ENCODE measurements at regions not wholly inside any gene's neighbourhood (a gene's known extent, or its start where the extent isn't known, plus 50 kb on each side); places are given as distances from the start of the nearest gene placed in this dataset.

GRCh38 chr4:81549984-81550383, 78.3 kb upstream of the RASGEF1B start:
- Histone ChIP-seq H4K20me1 (replicated peaks in 1 of 2; ENCODE audit: control insufficient read depth in 1 of 2, insufficient read depth in 2 of 2, low read length in 2 of 2) (no peaks in the 10 kb centered on the region), H3K4me3 (ENCODE audit: extremely low read depth in 1 of 4, insufficient read depth in 2 of 4, low read depth in 3 of 4, low read length in 4 of 4) (no peak overlapping the region), H4K91ac (replicated peaks; ENCODE audit: insufficient read length, low read length) (no peak overlapping the region), H2BK20ac (ENCODE audit: low read length) (no peak overlapping the region), H3K23ac (ENCODE audit: insufficient read length) (no peak overlapping the region), H3K36me3 (ENCODE audit: control insufficient read depth in 2 of 4, insufficient read depth in 4 of 4, low read length in 3 of 4) (no peaks in the 10 kb centered on the region), H3K56ac (replicated peaks; ENCODE audit: insufficient read length, low read depth, low read length) (no peak overlapping the region), H3K4ac (replicated peaks; ENCODE audit: insufficient read length, low read depth, low read length) (no peak overlapping the region), H3K27ac (ENCODE audit: low read depth, low read length) (no peak overlapping the region), H4K8ac (ENCODE audit: extremely low read depth, insufficient read depth, low read length) (no peak overlapping the region), H3K14ac (ENCODE audit: insufficient read length) (no peak overlapping the region), H3K9ac (replicated peaks in 1 of 4; ENCODE audit: extremely low read depth in 1 of 4, low read depth in 3 of 4, low read length in 3 of 4) (no peak overlapping the region), H2BK15ac (ENCODE audit: low read length) (no peak overlapping the region), H3K4me1 (replicated peaks in 1 of 4; ENCODE audit: control insufficient read depth in 3 of 4, insufficient read depth in 4 of 4, low read length in 3 of 4) (peaks cover 0 to 9% (median 3%) of the 10 kb centered on the region in 4 experiments; a peak in 3 of 7 replicates), H3K23me2 (ENCODE audit: low read depth, low read length) (no peaks in the 10 kb centered on the region), H2BK5ac (ENCODE audit: low read depth, low read length) (no peak overlapping the region), H3K79me1 (ENCODE audit: low read depth, low read length) (no peaks in the 10 kb centered on the region), H3K79me2 (ENCODE audit: control insufficient read depth in 1 of 2, insufficient read depth in 2 of 2, low read length in 2 of 2) (no peaks in the 10 kb centered on the region), H3K4me2 (ENCODE audit: insufficient read depth in 1 of 2, low read depth in 2 of 2, low read length in 2 of 2) (no peak overlapping the region), H3K18ac (ENCODE audit: extremely low read depth, low read length) (no peak overlapping the region), H3K9me3 (ENCODE audit: insufficient read depth in 2 of 2, low read depth in 1 of 2, low read length in 1 of 2) (no peaks in the 10 kb centered on the region), H2AK5ac (ENCODE audit: low read depth, low read length) (no peak overlapping the region), H4K5ac (ENCODE audit: insufficient read length, low read depth, low read length) (no peak overlapping the region), H3K27me3 (replicated peaks in 1 of 4; ENCODE audit: control insufficient read depth in 3 of 4, extremely low read depth in 1 of 4, insufficient read depth in 3 of 4, low read length in 3 of 4) (no peaks in the 10 kb centered on the region; a peak in 1 of 7 replicates), H2BK120ac (replicated peaks; ENCODE audit: low read depth, low read length) (no peak overlapping the region), H2BK12ac (ENCODE audit: low read depth, low read length) (no peak overlapping the region), H2AFZ (ENCODE audit: low read length) (no peak overlapping the region)
- DNase-seq (ENCODE audit: low read depth in 1 of 2, low spot score in 2 of 2) = no peak
- 64% methylated on average over 7 of the region's 7 CpGs; no CpG with 5 or more reads in 1 of the 2 experiments for WGBS, 2 experiments (ENCODE audit: extremely low coverage in 1 of 2, insufficient coverage in 1 of 2, insufficient read length in 1 of 2, insufficient replicate concordance in 2 of 2, low coverage in 1 of 2, low lambda C conversion rate in 2 of 2, missing lambda C conversion rate in 1 of 2)
- ChIA-PET POLR2A (ENCODE audit: partially characterized antibody) (no interaction called here), CTCF (ENCODE audit: partially characterized antibody) (interaction anchor here (1.0 kb wide), 1 partner anchor 82 kb away, joined by 5 read pairs; no protein-coding TSS in a partner anchor)
- FAIRE-seq = no peak
- TF ChIP-seq HDAC2 (IDR thresholded peaks at IDR 0.05; ENCODE audit: borderline replicate concordance in 1 of 2, low read depth in 2 of 2, low read length in 2 of 2) (no peak), JUND (IDR thresholded peaks at IDR 0.05; ENCODE audit: low read length) (no peak), KDM4A (IDR thresholded peaks at IDR 0.05; ENCODE audit: low read depth, low read length, severe bottlenecking) (no peak)

Measured in H1 (cell line).